ENCODE measurements at regions not wholly inside any gene's neighbourhood (a gene's known extent, or its start where the extent isn't known, plus 50 kb on each side); places are given as distances from the start of the nearest gene placed in this dataset.

- no peak for TF ChIP-seq CTCF (IDR thresholded peaks at IDR 0.05)
- no peak for TF ChIP-seq EP300 (IDR thresholded peaks at IDR 0.05)
Measured at GRCh38 chr2:239730897-239731296, 294.2 kb downstream of the NDUFA10 start.

All from suprapubic skin (tissue), 3 donors.